ENCODE measurements at regions not wholly inside any gene's neighbourhood (a gene's known extent, or its start where the extent isn't known, plus 50 kb on each side); places are given as distances from the start of the nearest gene placed in this dataset.

DNA sequence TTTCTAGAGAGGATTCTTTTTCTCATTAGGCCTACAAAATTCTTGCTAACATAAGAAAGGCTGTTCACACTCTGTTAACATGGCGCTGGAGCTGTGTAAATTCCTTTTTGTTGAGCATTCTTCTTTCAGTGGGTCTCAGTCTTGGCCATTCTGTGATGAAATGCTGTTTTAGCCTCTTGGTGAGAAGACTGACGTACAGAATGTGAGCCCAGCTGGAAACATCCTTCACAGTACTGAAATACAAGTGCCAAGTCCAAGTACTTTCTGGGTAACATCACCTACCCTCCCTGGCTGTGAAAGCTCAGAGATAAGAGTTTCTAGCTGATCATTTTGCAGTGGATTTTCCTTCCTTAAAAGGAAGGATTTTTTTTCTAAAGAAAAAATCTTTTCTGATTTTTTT, 231.8 kb downstream of the AHR start:
- TF ChIP-seq, protein P1, sequence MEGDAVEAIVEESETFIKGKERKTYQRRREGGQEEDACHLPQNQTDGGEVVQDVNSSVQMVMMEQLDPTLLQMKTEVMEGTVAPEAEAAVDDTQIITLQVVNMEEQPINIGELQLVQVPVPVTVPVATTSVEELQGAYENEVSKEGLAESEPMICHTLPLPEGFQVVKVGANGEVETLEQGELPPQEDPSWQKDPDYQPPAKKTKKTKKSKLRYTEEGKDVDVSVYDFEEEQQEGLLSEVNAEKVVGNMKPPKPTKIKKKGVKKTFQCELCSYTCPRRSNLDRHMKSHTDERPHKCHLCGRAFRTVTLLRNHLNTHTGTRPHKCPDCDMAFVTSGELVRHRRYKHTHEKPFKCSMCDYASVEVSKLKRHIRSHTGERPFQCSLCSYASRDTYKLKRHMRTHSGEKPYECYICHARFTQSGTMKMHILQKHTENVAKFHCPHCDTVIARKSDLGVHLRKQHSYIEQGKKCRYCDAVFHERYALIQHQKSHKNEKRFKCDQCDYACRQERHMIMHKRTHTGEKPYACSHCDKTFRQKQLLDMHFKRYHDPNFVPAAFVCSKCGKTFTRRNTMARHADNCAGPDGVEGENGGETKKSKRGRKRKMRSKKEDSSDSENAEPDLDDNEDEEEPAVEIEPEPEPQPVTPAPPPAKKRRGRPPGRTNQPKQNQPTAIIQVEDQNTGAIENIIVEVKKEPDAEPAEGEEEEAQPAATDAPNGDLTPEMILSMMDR (IDR thresholded peaks at IDR 0.05; ENCODE audit: low read depth, low read length), result no peak
- no peak for TF ChIP-seq EZH2phosphoT487 (IDR thresholded peaks at IDR 0.05; ENCODE audit: low read depth)
